ENCODE measurements at regions not wholly inside any gene's neighbourhood (a gene's known extent, or its start where the extent isn't known, plus 50 kb on each side); places are given as distances from the start of the nearest gene placed in this dataset.
A peak's percentile ranks its signal among the peaks of the same experiment; 100 is the strongest.

GRCh38 chr1:239976130-239976968, 115.3 kb upstream of the FMN2 start:
- WGBS, 2 donors = 22 to 24% methylated on average over 5 of the region's 5 CpGs
- Histone ChIP-seq H3K27me3 (no peaks in the 10 kb centered on the region), H3K4me1 (no peaks in the 10 kb centered on the region), H3K9me3 (peaks cover 0 to 21% (median 0%) of the 10 kb centered on the region in 3 donors), H3K27ac (no peak overlapping the region), H3K36me3 (no peaks in the 10 kb centered on the region), H3K4me3 (no peak overlapping the region)
- intact Hi-C loops (cut with DNase I) = no loop called here
- no peak for DNase-seq
- TF ChIP-seq CTCF (IDR thresholded peaks at IDR 0.05) = peak; percentile 75 to 91 (median 86)
- no peak for TF ChIP-seq POLR2A (IDR thresholded peaks at IDR 0.05)

- TF ChIP-seq POLR2A (IDR thresholded peaks at IDR 0.05) (no peak), CTCF (IDR thresholded peaks at IDR 0.05) (no peak)
- no peak for DNase-seq
- no peak overlapping the region for H3K27ac ChIP-seq
- H3K27me3 ChIP-seq = no peaks in the 10 kb centered on the region
- intact Hi-C loops (cut with DNase I) = no loop called here
- no peaks in the 10 kb centered on the region for H3K4me1 ChIP-seq
- H3K36me3 ChIP-seq = no peaks in the 10 kb centered on the region
- WGBS, 2 donors = 75 to 85% methylated on average over 6 of the region's 6 CpGs
- no peak overlapping the region for H3K4me3 ChIP-seq
- peaks cover 0 to 25% (median 0%) of the 10 kb centered on the region in 3 donors for H3K9me3 ChIP-seq
These were observed 114.3 kb upstream of the FMN2 start for GRCh38 chr1:239977416-239977815.

- WGBS, 2 donors = 46 to 64% methylated on average over 4 of the region's 4 CpGs
- Histone ChIP-seq H3K4me1 (no peaks in the 10 kb centered on the region), H3K4me3 (no peak overlapping the region), H3K27ac (no peak overlapping the region), H3K36me3 (no peaks in the 10 kb centered on the region), H3K9me3 (peaks cover 0 to 25% (median 0%) of the 10 kb centered on the region in 3 donors), H3K27me3 (no peaks in the 10 kb centered on the region)
- TF ChIP-seq POLR2A (IDR thresholded peaks at IDR 0.05) (no peak), CTCF (IDR thresholded peaks at IDR 0.05) (no peak)
- intact Hi-C loops (cut with DNase I) = no loop called here
- DNase-seq = no peak
These were observed 112.2 kb upstream of the FMN2 start for GRCh38 chr1:239979456-239979855.

GRCh38 chr1:239982762-239983161, 108.9 kb upstream of the FMN2 start:
- peaks cover 0 to 31% (median 0%) of the 10 kb centered on the region in 3 donors for H3K9me3 ChIP-seq
- intact Hi-C loops (cut with DNase I) = no loop called here
- TF ChIP-seq POLR2A (IDR thresholded peaks at IDR 0.05) (no peak), CTCF (IDR thresholded peaks at IDR 0.05) (no peak)
- DNase-seq = no peak
- H3K36me3 ChIP-seq = no peaks in the 10 kb centered on the region
- no peaks in the 10 kb centered on the region for H3K27me3 ChIP-seq
- WGBS, 2 donors = 47 to 64% methylated on average over 2 of the region's 2 CpGs
- no peak overlapping the region for H3K27ac ChIP-seq
- no peak overlapping the region for H3K4me3 ChIP-seq
- H3K4me1 ChIP-seq = no peaks in the 10 kb centered on the region

- DNase-seq = no peak
- H3K27ac ChIP-seq = no peak overlapping the region
- WGBS, 2 donors = 92 to 96% methylated on average over 4 of the region's 4 CpGs
- H3K4me3 ChIP-seq = no peak overlapping the region
- peaks cover 0 to 13% (median 0%) of the 10 kb centered on the region in 3 donors for H3K9me3 ChIP-seq
- no peaks in the 10 kb centered on the region for H3K27me3 ChIP-seq
- H3K36me3 ChIP-seq = no peaks in the 10 kb centered on the region
- TF ChIP-seq CTCF (IDR thresholded peaks at IDR 0.05) = no peak
- no peak for TF ChIP-seq POLR2A (IDR thresholded peaks at IDR 0.05)
- intact Hi-C loops (cut with DNase I) = no loop called here
- H3K4me1 ChIP-seq = no peaks in the 10 kb centered on the region
These were observed 106.6 kb upstream of the FMN2 start for GRCh38 chr1:239985044-239985443.

All from esophagus squamous epithelium (tissue), 5 donors.